PFSK-1 (cell line): ENCODE measurements at regions not wholly inside any gene's neighbourhood (a gene's known extent, or its start where the extent isn't known, plus 50 kb on each side); places are given as distances from the start of the nearest gene placed in this dataset.

Source experiments
- FOXP2 ChIP-seq: optimal IDR thresholded peaks from 2 replicates; pipeline ENCODE3; 2011; ENCODE audit warnings: borderline replicate concordance, control low read depth, inconsistent platforms; ENCODE audit not compliant: insufficient read depth; ENCODE audit errors: extremely low read length, extremely low read depth
- POLR2AphosphoS5 ChIP-seq: IDR thresholded peaks from 2 replicates; pipeline ENCODE4 v1.6.1; 2012; ENCODE audit warnings: low read depth, mild to moderate bottlenecking, control low read depth, low read length, moderate library complexity
- REST ChIP-seq, 2 experiments: IDR thresholded peaks; 2 replicates each; pipeline versions ENCODE4 v1.6.1 to v1.8.0; 2011 to 2012; ENCODE audit warnings: low read depth in 2 of 2, low read length in 2 of 2, control low read depth in 1 of 2, inconsistent platforms in 1 of 2, mild to moderate bottlenecking in 1 of 2, moderate library complexity in 1 of 2; ENCODE audit not compliant: insufficient read depth in 1 of 2
- SIN3A ChIP-seq: IDR thresholded peaks from 2 replicates; pipeline ENCODE4 v1.6.1; 2012; ENCODE audit warnings: mild to moderate bottlenecking, low read length, moderate library complexity, borderline replicate concordance; ENCODE audit not compliant: insufficient read depth
- TAF1 ChIP-seq: IDR thresholded peaks from 2 replicates; pipeline ENCODE4 v1.6.1; 2012; ENCODE audit warnings: low read length, control low read depth, borderline replicate concordance; ENCODE audit not compliant: insufficient read depth

GRCh38 chr5:91263898-91264297 lies 119.2 kb downstream of the ARRDC3 start:
- TF ChIP-seq FOXP2 (no peak), SIN3A (no peak), TAF1 (no peak), POLR2AphosphoS5 (no peak), REST (IDR thresholded peaks at IDR 0.05; ENCODE audit: insufficient read depth in 1 of 2, low read depth in 2 of 2, low read length in 2 of 2) (no peak)

- TF ChIP-seq FOXP2 (no peak), TAF1 (no peak), POLR2AphosphoS5 (no peak), SIN3A (no peak), REST (IDR thresholded peaks at IDR 0.05; ENCODE audit: insufficient read depth in 1 of 2, low read depth in 2 of 2, low read length in 2 of 2) (no peak)
Observed at GRCh38 chr5:91257301-91257700, 125.8 kb downstream of the ARRDC3 start.

GRCh38 chr5:91256142-91256524 lies 127.0 kb downstream of the ARRDC3 start:
- TF ChIP-seq REST (IDR thresholded peaks at IDR 0.05; ENCODE audit: insufficient read depth in 1 of 2, low read depth in 2 of 2, low read length in 2 of 2) (no peak), TAF1 (no peak), POLR2AphosphoS5 (no peak), SIN3A (no peak), FOXP2 (no peak)

- no peak for TF ChIP-seq REST (IDR thresholded peaks at IDR 0.05; ENCODE audit: insufficient read depth in 1 of 2, low read depth in 2 of 2, low read length in 2 of 2)
- no peak for TF ChIP-seq TAF1
- TF ChIP-seq POLR2AphosphoS5 = no peak
- TF ChIP-seq FOXP2 = no peak
- no peak for TF ChIP-seq SIN3A
Observed at GRCh38 chr5:91255396-91256141, 127.5 kb downstream of the ARRDC3 start.
